OCI-LY1 (cell line): ENCODE measurements at regions not wholly inside any gene's neighbourhood (a gene's known extent, or its start where the extent isn't known, plus 50 kb on each side); places are given as distances from the start of the nearest gene placed in this dataset.

Experiments used
- CTCF ChIP-seq: fragments of 200-600 bp; sonication (generic), shearing (Covaris generic); IDR thresholded peaks from 2 replicates; pipeline ENCODE4 v1.5.1; 2017; ENCODE audit warnings: mild to moderate bottlenecking, antibody characterized with exemption, low read length, moderate library complexity, mixed read lengths
- EZH2 ChIP-seq: fragments of 200-600 bp; sonication (generic), shearing (Covaris generic); IDR thresholded peaks from 2 replicates; pipeline ENCODE4 v1.8.0; 2017; ENCODE audit warnings: borderline replicate concordance, mixed run types, mild to moderate bottlenecking, antibody characterized with exemption, low read length, moderate library complexity, mixed read lengths

DNA sequence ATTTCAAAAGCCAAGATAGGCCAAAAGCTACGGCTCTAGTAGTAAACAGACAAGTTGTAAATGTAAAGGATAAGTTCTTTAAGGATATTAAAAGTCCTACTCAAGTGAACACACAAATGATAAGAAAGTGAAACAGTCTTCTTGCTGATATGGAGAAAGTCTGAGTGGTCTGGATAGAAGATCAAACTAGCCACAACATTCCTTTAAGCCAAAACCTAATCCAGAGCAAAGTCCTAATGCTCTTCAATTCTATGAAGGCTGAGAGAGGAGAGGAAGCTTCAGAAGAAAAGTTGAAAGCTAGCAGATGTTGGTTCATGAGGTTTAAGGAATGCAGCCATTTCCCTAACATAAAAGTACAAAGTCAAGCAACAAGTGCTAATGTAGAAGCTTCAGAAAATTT, 111.7 kb upstream of the ZEB2 start:
- TF ChIP-seq CTCF (no peak), EZH2 (no peak)
